H9 (cell line): ENCODE measurements at regions not wholly inside any gene's neighbourhood (a gene's known extent, or its start where the extent isn't known, plus 50 kb on each side); places are given as distances from the start of the nearest gene placed in this dataset.

Experiments
- DNase-seq: peaks from one replicate; pipeline ENCODE4 v3.0.0-alpha.2; 2017
- H2AFZ ChIP-seq: one replicate; pipeline ENCODE4 v1.6.1; 2013; ENCODE audit warnings: mild to moderate bottlenecking, low read length, control low read depth, moderate library complexity
- H2AK5ac ChIP-seq: 2 replicates; pipeline ENCODE4 v1.6.1; 2013; ENCODE audit warnings: low read length, control low read depth, mixed read lengths; ENCODE audit not compliant: insufficient read length
- H2BK120ac ChIP-seq: one replicate; pipeline ENCODE4 v1.6.1; 2013; ENCODE audit warnings: low read depth, mild to moderate bottlenecking, low read length, control low read depth, inconsistent platforms; ENCODE audit not compliant: poor library complexity, severe bottlenecking
- H2BK12ac ChIP-seq: 2 replicates; pipeline ENCODE4 v1.6.1; 2013; ENCODE audit warnings: low read length, control low read depth, mixed read lengths, low read depth; ENCODE audit not compliant: insufficient read length
- H2BK15ac ChIP-seq: 2 replicates; pipeline ENCODE4 v1.6.1; 2013; ENCODE audit warnings: low read depth, low read length, control low read depth
- H2BK20ac ChIP-seq: one replicate; pipeline ENCODE4 v1.6.1; 2013; ENCODE audit warnings: low read depth, mild to moderate bottlenecking, low read length, control low read depth, inconsistent platforms; ENCODE audit not compliant: poor library complexity, severe bottlenecking
- H2BK5ac ChIP-seq: 2 replicates; pipeline ENCODE4 v1.6.1; 2013; ENCODE audit warnings: low read length, control low read depth, mixed read lengths; ENCODE audit not compliant: insufficient read length
- H3K14ac ChIP-seq: 2 replicates; pipeline ENCODE4 v1.6.1; 2013; ENCODE audit warnings: low read length, control low read depth; ENCODE audit not compliant: insufficient read depth
- H3K18ac ChIP-seq: 2 replicates; pipeline ENCODE4 v1.6.1; 2013; ENCODE audit warnings: low read depth, mild to moderate bottlenecking, mixed read lengths, low read length, control low read depth; ENCODE audit not compliant: insufficient read length
- H3K23ac ChIP-seq: 2 replicates; pipeline ENCODE4 v1.6.1; 2013; ENCODE audit warnings: low read length, control low read depth, mixed read lengths, low read depth; ENCODE audit not compliant: insufficient read length
- H3K23me2 ChIP-seq: 2 replicates; pipeline ENCODE4 v1.6.1; 2013; ENCODE audit warnings: low read depth, mild to moderate bottlenecking, mixed read lengths, low read length, control low read depth; ENCODE audit not compliant: insufficient read length, poor library complexity, severe bottlenecking
- H3K27ac ChIP-seq: 2 replicates; pipeline ENCODE4 v1.5.1; 2013; ENCODE audit warnings: low read length, control low read depth, mixed read lengths, low read depth; ENCODE audit not compliant: insufficient read length
- H3K27me3 ChIP-seq: 2 replicates; pipeline ENCODE4 v1.6.1; 2013; ENCODE audit warnings: low read length, control low read depth, inconsistent platforms; ENCODE audit not compliant: insufficient read depth
- H3K4ac ChIP-seq: 2 replicates; pipeline ENCODE4 v1.6.1; 2013; ENCODE audit warnings: low read depth, mild to moderate bottlenecking, control low read depth, inconsistent platforms, low read length, moderate library complexity
- H3K4me1 ChIP-seq: 2 replicates; pipeline ENCODE4 v1.6.1; 2013; ENCODE audit warnings: low read length, control low read depth, inconsistent platforms; ENCODE audit not compliant: insufficient read depth
- H3K4me2 ChIP-seq: 2 replicates; pipeline ENCODE4 v1.6.1; 2013; ENCODE audit warnings: low read length, control low read depth, mixed read lengths; ENCODE audit not compliant: insufficient read length, insufficient read depth
- H3K56ac ChIP-seq: 2 replicates; pipeline ENCODE4 v1.6.1; 2013; ENCODE audit warnings: low read depth, mild to moderate bottlenecking, mixed read lengths, low read length, control low read depth; ENCODE audit not compliant: insufficient read length
- H3K79me1 ChIP-seq: 2 replicates; pipeline ENCODE4 v1.6.1; 2013; ENCODE audit warnings: low read depth, mild to moderate bottlenecking, moderate library complexity, low read length, control low read depth, inconsistent platforms; ENCODE audit not compliant: insufficient read depth, poor library complexity, severe bottlenecking
- H3K79me2 ChIP-seq: 2 replicates; pipeline ENCODE4 v1.6.1; 2013; ENCODE audit warnings: low read length, control low read depth, inconsistent platforms; ENCODE audit not compliant: insufficient read depth
- H3K9ac ChIP-seq: 2 replicates; pipeline ENCODE4 v1.6.1; 2013; ENCODE audit warnings: low read length, control low read depth, mixed read lengths; ENCODE audit not compliant: insufficient read length; ENCODE audit errors: extremely low read depth
- H3K9me3 ChIP-seq: one replicate; pipeline ENCODE4 v1.6.1; 2013; ENCODE audit warnings: low read depth, low read length, inconsistent platforms; ENCODE audit not compliant: control insufficient read depth
- H3T11ph ChIP-seq: one replicate; pipeline ENCODE4 v1.6.1; 2013; ENCODE audit warnings: mild to moderate bottlenecking, low read length, control low read depth, inconsistent platforms
- H4K20me1 ChIP-seq: one replicate; pipeline ENCODE4 v1.6.1; 2013; ENCODE audit not compliant: control insufficient read depth, insufficient read length, insufficient read depth
- H4K5ac ChIP-seq: 2 replicates; pipeline ENCODE4 v1.6.1; 2013; ENCODE audit warnings: low read depth, mild to moderate bottlenecking, mixed read lengths, low read length, control low read depth; ENCODE audit not compliant: insufficient read length
- H4K8ac ChIP-seq: replicated peaks from 2 replicates; pipeline ENCODE4 v1.6.1; 2013; ENCODE audit warnings: low read length, control low read depth, mixed read lengths, low read depth; ENCODE audit not compliant: insufficient read length
- H4K91ac ChIP-seq: 2 replicates; pipeline ENCODE4 v1.6.1; 2013; ENCODE audit warnings: low read depth, mild to moderate bottlenecking, moderate library complexity, mixed read lengths, low read length, control low read depth; ENCODE audit not compliant: insufficient read length
- H3K27ac Mint-ChIP-seq, 3 experiments: 2 replicates in 2 of 3; 3 replicates in 1 of 3; pipeline ENCODE4 v1.8.0; 2020 to 2021; ENCODE audit warnings: mixed read lengths in 3 of 3, mild to moderate bottlenecking in 1 of 3, moderate library complexity in 1 of 3
- H3K27me3 Mint-ChIP-seq: 2 replicates; pipeline ENCODE4 v1.8.0; 2021; ENCODE audit warnings: low read depth, mild to moderate bottlenecking, moderate library complexity, mixed read lengths
- H3K36me3 Mint-ChIP-seq, 3 experiments: 2 replicates in 2 of 3; 3 replicates in 1 of 3; pipeline ENCODE4 v1.8.0; 2020 to 2021; ENCODE audit warnings: low read depth in 3 of 3, mixed read lengths in 3 of 3; ENCODE audit not compliant: insufficient read depth in 1 of 3
- H3K4me1 Mint-ChIP-seq, 2 experiments: 2 replicates each; pipeline ENCODE4 v1.8.0; 2020; ENCODE audit warnings: mixed read lengths in 2 of 2
- H3K4me3 Mint-ChIP-seq, 2 experiments: 2 replicates in 1 of 2; 3 replicates in 1 of 2; pipeline ENCODE4 v1.8.0; 2020 to 2021; ENCODE audit warnings: mild to moderate bottlenecking in 2 of 2, mixed read lengths in 2 of 2, moderate library complexity in 1 of 2
- H3K9me3 Mint-ChIP-seq, 2 experiments: 2 replicates in 1 of 2; 3 replicates in 1 of 2; pipeline ENCODE4 v1.8.0; 2020; ENCODE audit warnings: mild to moderate bottlenecking in 2 of 2, mixed read lengths in 2 of 2, moderate library complexity in 1 of 2
- CTCF ChIP-seq: fragments of 200-600 bp; sonication (generic); conservative IDR thresholded peaks from 3 replicates; pipeline ENCODE4 v1.8.0; 2021; ENCODE audit warnings: antibody characterized with exemption, mild to moderate bottlenecking
- WGBS: extraction: QIAGEN DNeasy Blood & Tissue Kit; methylation state at CpG from one replicate; pipeline ENCODE4 v1.1.7; 2013; ENCODE audit warnings: missing lambda C conversion rate, low lambda C conversion rate, mixed read lengths; ENCODE audit not compliant: insufficient read length; ENCODE audit errors: extremely low coverage; 5-methylcytosine and 5-hydroxymethylcytosine counted together

- WGBS = no CpG with 5 or more reads among the region's 15 CpGs
- TF ChIP-seq CTCF = no peak
- Histone ChIP-seq H2BK12ac (no peak overlapping the region), H2BK15ac (no peak overlapping the region), H3K27me3 (no peaks in the 10 kb centered on the region), H2BK20ac (no peak overlapping the region), H3K4me1 (no peaks in the 10 kb centered on the region), H3K4me2 (no peak overlapping the region), H3K4ac (no peak overlapping the region), H4K8ac (no peak overlapping the region), H3K27ac (no peak overlapping the region), H3K18ac (no peak overlapping the region), H3K14ac (no peak overlapping the region), H2BK5ac (no peak overlapping the region), H4K20me1 (no peaks in the 10 kb centered on the region), H3K9ac (no peak overlapping the region), H4K5ac (no peak overlapping the region), H3K23me2 (no peaks in the 10 kb centered on the region), H3K79me1 (no peaks in the 10 kb centered on the region), H2AFZ (no peak overlapping the region), H3K23ac (no peak overlapping the region), H2AK5ac (no peak overlapping the region), H3K9me3 (peaks cover 90% of the 10 kb centered on the region), H2BK120ac (no peak overlapping the region), H3K56ac (no peak overlapping the region), H4K91ac (no peak overlapping the region), H3K79me2 (no peaks in the 10 kb centered on the region), H3T11ph (no peak overlapping the region)
- Mint-ChIP-seq H3K4me1 (no peaks in the 10 kb centered on the region), H3K9me3 (peaks cover 12 to 40% of the 10 kb centered on the region in 2 experiments; a peak in 4 of 5 replicates), H3K36me3 (peaks cover 0 to 15% (median 0%) of the 10 kb centered on the region in 3 experiments; a peak in 2 of 7 replicates), H3K27ac (no peak overlapping the region), H3K4me3 (no peak overlapping the region), H3K27me3 (no peaks in the 10 kb centered on the region; the same call in 1 of the 2 replicates)
- no peak for DNase-seq
These were observed 53.9 kb upstream of the ACTRT2 start for GRCh38 chr1:2967329-2967725.
